ENCODE measurements at regions not wholly inside any gene's neighbourhood (a gene's known extent, or its start where the extent isn't known, plus 50 kb on each side); places are given as distances from the start of the nearest gene placed in this dataset.
"Not testable (repeated sequence)": the region's sequence is repeated elsewhere in the genome, so short reads cannot be mapped to it uniquely, and the experiment has no call there.

GRCh38 chr6:106748547-106749207 is 119.3 kb downstream of the QRSL1 start:
- DNase-seq (ENCODE audit: low read depth): no peak
- no peak for TF ChIP-seq CTCF (conservative IDR thresholded peaks at IDR 0.05; ENCODE audit: low read depth, low read length)
- H3K4me3 ChIP-seq (ENCODE audit: low read length): no peak overlapping the region

- TF ChIP-seq CTCF (conservative IDR thresholded peaks at IDR 0.05; ENCODE audit: low read depth, low read length): no peak
- no peak for DNase-seq (ENCODE audit: low read depth)
- H3K4me3 ChIP-seq (ENCODE audit: low read length): no peak overlapping the region
Measured at GRCh38 chr6:106747139-106747538, 117.8 kb downstream of the QRSL1 start.

- no peak for DNase-seq (ENCODE audit: low read depth)
- no peak for TF ChIP-seq CTCF (conservative IDR thresholded peaks at IDR 0.05; ENCODE audit: low read depth, low read length)
- H3K4me3 ChIP-seq (ENCODE audit: low read length): no peak overlapping the region
Measured at GRCh38 chr6:106746652-106747051, 117.3 kb downstream of the QRSL1 start.

GRCh38 chr6:106745824-106746582 is 116.6 kb downstream of the QRSL1 start:
- no peak overlapping the region for H3K4me3 ChIP-seq (ENCODE audit: low read length)
- DNase-seq (ENCODE audit: low read depth): no peak
- no peak for TF ChIP-seq CTCF (conservative IDR thresholded peaks at IDR 0.05; ENCODE audit: low read depth, low read length)

- no peak for TF ChIP-seq CTCF (conservative IDR thresholded peaks at IDR 0.05; ENCODE audit: low read depth, low read length)
- no peak for DNase-seq (ENCODE audit: low read depth)
- H3K4me3 ChIP-seq (ENCODE audit: low read length): no peak overlapping the region
Measured at GRCh38 chr6:106745197-106745770, 115.9 kb downstream of the QRSL1 start.

- DNase-seq (ENCODE audit: low read depth): no peak
- TF ChIP-seq CTCF (conservative IDR thresholded peaks at IDR 0.05; ENCODE audit: low read depth, low read length): no peak
- H3K4me3 ChIP-seq (ENCODE audit: low read length): no peak overlapping the region
Measured at GRCh38 chr6:106744781-106745180, 115.4 kb downstream of the QRSL1 start.

- DNase-seq (ENCODE audit: low read depth); H3K4me3 ChIP-seq (ENCODE audit: low read length): not testable (repeated sequence)
Measured at GRCh38 chr6:106744029-106744428, 114.7 kb downstream of the QRSL1 start.
